GM19397 (cell line): ENCODE measurements at regions not wholly inside any gene's neighbourhood (a gene's known extent, or its start where the extent isn't known, plus 50 kb on each side); places are given as distances from the start of the nearest gene placed in this dataset.

Experiments
- ATAC-seq: cut with Tn5 transposase; IDR thresholded peaks from one replicate; pipeline ENCODE4 v1.9.1; 2021; ENCODE audit warnings: mild to moderate bottlenecking, moderate library complexity; ENCODE audit not compliant: unreplicated experiment

GRCh38 chr20:50455656-50456451 is 54.3 kb upstream of the PTPN1 start:
- ATAC-seq, result no peak

- ATAC-seq, result no peak
Measured at GRCh38 chr20:50456452-50457324, 53.5 kb upstream of the PTPN1 start.

- no peak for ATAC-seq
Measured at GRCh38 chr20:50459124-50459918, 50.9 kb upstream of the PTPN1 start.

GRCh38 chr20:50460115-50460607 is 50.0 kb upstream of the PTPN1 start:
- no peak for ATAC-seq
